Endothelial cell of umbilical vein (primary cell): ENCODE measurements at regions not wholly inside any gene's neighbourhood (a gene's known extent, or its start where the extent isn't known, plus 50 kb on each side); places are given as distances from the start of the nearest gene placed in this dataset.
"Not testable (repeated sequence)": the region's sequence is repeated elsewhere in the genome, so short reads cannot be mapped to it uniquely, and the experiment has no call there.

ENCODE experiments used
- CTCF ChIP-seq, 2 donors: IDR thresholded peaks; 1 replicate in 1 of 2; 2 replicates in 1 of 2; pipeline ENCODE4 v1.5.1; 2011; ENCODE audit warnings: low read length in 2 of 2, mild to moderate bottlenecking in 2 of 2, moderate library complexity in 2 of 2, control low read depth in 1 of 2, inconsistent platforms in 1 of 2, low read depth in 1 of 2; ENCODE audit not compliant: insufficient read depth in 1 of 2; ENCODE audit errors: extremely low read depth in 1 of 2
- EZH2 ChIP-seq: IDR thresholded peaks from 2 replicates; pipeline ENCODE4 v1.6.1; 2012; ENCODE audit warnings: borderline replicate concordance, low read depth, mild to moderate bottlenecking, moderate library complexity, low read length, inconsistent platforms; ENCODE audit not compliant: severe bottlenecking
- FOS ChIP-seq: IDR thresholded peaks from 2 replicates; pipeline ENCODE4 v1.6.1; 2011; ENCODE audit warnings: mild to moderate bottlenecking, low read length, moderate library complexity, borderline replicate concordance; ENCODE audit not compliant: insufficient read depth
- GATA2 ChIP-seq: IDR thresholded peaks from 2 replicates; pipeline ENCODE4 v1.7.0; 2011; ENCODE audit warnings: low read depth, mild to moderate bottlenecking, moderate library complexity, mixed read lengths, low read length; ENCODE audit not compliant: insufficient read length, insufficient read depth
- JUN ChIP-seq: IDR thresholded peaks from 2 replicates; pipeline ENCODE4 v1.6.1; 2011; ENCODE audit warnings: borderline replicate concordance, low read depth; ENCODE audit not compliant: insufficient read length, insufficient read depth
- MAX ChIP-seq: IDR thresholded peaks from 2 replicates; pipeline ENCODE4 v1.6.1; 2011; ENCODE audit not compliant: insufficient read depth, insufficient read length
- MYC ChIP-seq: IDR thresholded peaks from one replicate; pipeline ENCODE4 v1.6.1; 2011; ENCODE audit warnings: mild to moderate bottlenecking, low read depth, low read length
- POLR2A ChIP-seq: IDR thresholded peaks from 2 replicates; pipeline ENCODE4 v1.6.1; 2012; ENCODE audit warnings: low read depth, mild to moderate bottlenecking, control low read depth, low read length
- POLR2AphosphoS5 ChIP-seq: IDR thresholded peaks from 2 replicates; pipeline ENCODE4 v1.6.1; 2012; ENCODE audit warnings: low read depth, mild to moderate bottlenecking, control low read depth, low read length, moderate library complexity; ENCODE audit not compliant: insufficient read depth

- TF ChIP-seq CTCF (IDR thresholded peaks at IDR 0.05; ENCODE audit: extremely low read depth in 1 of 2, insufficient read depth in 1 of 2, low read depth in 1 of 2, low read length in 2 of 2); POLR2AphosphoS5; POLR2A; EZH2; GATA2; MAX; FOS; JUN; MYC: not testable (repeated sequence)
Measured at GRCh38 chr3:75431120-75431519, 233.0 kb upstream of the FRG2C start.
